Astrocyte of the cerebellum (primary cell): ENCODE measurements at regions not wholly inside any gene's neighbourhood (a gene's known extent, or its start where the extent isn't known, plus 50 kb on each side); places are given as distances from the start of the nearest gene placed in this dataset.
"Not testable (repeated sequence)": the region's sequence is repeated elsewhere in the genome, so short reads cannot be mapped to it uniquely, and the experiment has no call there.

ENCODE experiments used
- DNase-seq: peaks from one replicate; pipeline ENCODE4 v3.0.0-alpha.2; 2011; ENCODE audit warnings: low read depth
- H3K4me3 ChIP-seq: 2 replicates; pipeline ENCODE4 v1.5.1; 2011; ENCODE audit warnings: mild to moderate bottlenecking, low read depth, low read length, moderate library complexity
- in situ Hi-C: cut with HindIII; loops from 2 replicates; pipeline ENCODE4 v1.10.0; 2017; ENCODE audit warnings: low sequenced_read_pairs
- TF ChIP-seq, protein P1 (sequence below): IDR thresholded peaks from 2 replicates; pipeline ENCODE4 v1.5.1; 2012; ENCODE audit warnings: low read length, low read depth, moderate library complexity, mild to moderate bottlenecking; ENCODE audit errors: missing control alignments

DNA sequence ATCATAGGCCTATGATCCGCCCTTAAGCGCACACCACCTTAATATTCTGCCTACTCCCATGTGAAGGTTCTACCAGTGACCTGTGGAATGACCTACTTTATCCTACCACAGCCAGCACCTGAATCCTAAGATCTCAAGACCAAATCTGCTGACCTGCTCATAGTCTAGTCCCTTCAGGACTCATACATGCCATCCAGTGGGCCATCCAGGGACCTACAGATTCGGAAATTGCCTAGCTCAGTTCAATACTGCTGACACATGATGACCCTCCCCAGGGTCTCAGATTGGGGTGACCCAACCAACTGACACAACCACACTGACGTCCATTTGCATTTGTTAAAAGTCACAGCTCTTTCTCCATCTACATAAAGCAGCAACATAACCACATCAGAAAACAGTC lies 443.8 kb upstream of the ST8SIA4 start:
- TF ChIP-seq, protein P1, sequence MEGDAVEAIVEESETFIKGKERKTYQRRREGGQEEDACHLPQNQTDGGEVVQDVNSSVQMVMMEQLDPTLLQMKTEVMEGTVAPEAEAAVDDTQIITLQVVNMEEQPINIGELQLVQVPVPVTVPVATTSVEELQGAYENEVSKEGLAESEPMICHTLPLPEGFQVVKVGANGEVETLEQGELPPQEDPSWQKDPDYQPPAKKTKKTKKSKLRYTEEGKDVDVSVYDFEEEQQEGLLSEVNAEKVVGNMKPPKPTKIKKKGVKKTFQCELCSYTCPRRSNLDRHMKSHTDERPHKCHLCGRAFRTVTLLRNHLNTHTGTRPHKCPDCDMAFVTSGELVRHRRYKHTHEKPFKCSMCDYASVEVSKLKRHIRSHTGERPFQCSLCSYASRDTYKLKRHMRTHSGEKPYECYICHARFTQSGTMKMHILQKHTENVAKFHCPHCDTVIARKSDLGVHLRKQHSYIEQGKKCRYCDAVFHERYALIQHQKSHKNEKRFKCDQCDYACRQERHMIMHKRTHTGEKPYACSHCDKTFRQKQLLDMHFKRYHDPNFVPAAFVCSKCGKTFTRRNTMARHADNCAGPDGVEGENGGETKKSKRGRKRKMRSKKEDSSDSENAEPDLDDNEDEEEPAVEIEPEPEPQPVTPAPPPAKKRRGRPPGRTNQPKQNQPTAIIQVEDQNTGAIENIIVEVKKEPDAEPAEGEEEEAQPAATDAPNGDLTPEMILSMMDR, result no peak
- DNase-seq, result no peak
- no peak overlapping the region for H3K4me3 ChIP-seq
- in situ Hi-C loops, result no loop called here

DNA sequence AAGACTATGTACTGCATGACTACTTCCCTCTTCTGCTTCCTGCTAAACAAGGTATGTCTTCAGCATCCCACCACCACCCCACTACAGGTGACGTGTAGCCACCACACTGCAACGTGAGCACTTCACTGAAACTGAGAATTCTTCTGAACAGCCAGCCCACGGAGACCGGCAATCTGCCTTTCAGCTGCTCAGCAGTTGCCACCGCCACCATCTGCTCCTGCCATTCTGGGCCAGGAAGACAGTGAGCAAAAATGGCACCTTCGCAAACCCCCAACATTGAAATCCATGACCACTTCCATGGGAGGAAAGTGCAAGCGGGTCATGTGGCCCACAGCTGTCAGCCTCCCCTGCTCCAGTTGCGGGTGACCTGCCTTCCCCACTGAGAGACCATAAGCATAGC lies 443.4 kb upstream of the ST8SIA4 start:
- TF ChIP-seq, protein P1, result no peak
- in situ Hi-C loops, result no loop called here
- no peak overlapping the region for H3K4me3 ChIP-seq
- DNase-seq, result no peak

DNA sequence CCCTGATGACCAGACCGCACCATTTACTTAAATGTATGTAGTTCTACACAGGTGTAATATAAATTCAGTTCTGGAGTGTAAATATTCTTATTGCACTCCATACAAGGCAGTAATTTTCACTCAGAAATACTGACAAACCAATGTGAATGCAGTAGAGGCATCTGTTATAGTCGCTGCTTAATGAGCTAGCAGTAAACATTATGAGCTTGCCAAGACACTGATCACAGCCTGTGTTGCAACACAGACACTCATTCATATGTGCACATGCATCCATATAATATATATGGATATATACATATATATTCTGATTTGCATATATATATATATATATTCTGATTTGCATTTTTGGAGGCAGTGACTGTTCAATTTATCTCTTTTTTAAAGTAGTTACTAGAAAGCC lies 435.1 kb upstream of the ST8SIA4 start:
- DNase-seq, result no peak
- TF ChIP-seq, protein P1, result no peak
- H3K4me3 ChIP-seq, result no peak overlapping the region
- in situ Hi-C loops, result no loop called here

DNA sequence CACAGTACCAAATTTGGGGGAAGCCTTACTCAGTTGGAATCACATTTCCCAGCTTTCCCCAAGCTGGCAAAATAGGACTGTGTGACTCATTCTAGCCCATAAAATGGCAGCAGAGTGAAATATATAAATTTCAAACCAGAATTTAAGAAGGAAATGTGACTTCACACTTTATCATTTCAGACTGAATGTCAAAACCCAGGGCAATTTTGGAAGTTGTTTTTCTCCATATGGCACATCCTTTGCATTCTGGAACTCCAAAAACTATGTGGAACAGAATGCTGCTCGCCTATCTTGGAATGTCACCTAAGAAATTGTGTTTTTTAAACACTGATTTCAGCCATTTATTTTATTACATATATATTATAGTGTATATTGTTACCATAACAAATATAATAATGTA lies 424.7 kb upstream of the ST8SIA4 start:
- DNase-seq, result no peak
- H3K4me3 ChIP-seq, result no peak overlapping the region
- TF ChIP-seq, protein P1, result no peak
- in situ Hi-C loops, result no loop called here

DNA sequence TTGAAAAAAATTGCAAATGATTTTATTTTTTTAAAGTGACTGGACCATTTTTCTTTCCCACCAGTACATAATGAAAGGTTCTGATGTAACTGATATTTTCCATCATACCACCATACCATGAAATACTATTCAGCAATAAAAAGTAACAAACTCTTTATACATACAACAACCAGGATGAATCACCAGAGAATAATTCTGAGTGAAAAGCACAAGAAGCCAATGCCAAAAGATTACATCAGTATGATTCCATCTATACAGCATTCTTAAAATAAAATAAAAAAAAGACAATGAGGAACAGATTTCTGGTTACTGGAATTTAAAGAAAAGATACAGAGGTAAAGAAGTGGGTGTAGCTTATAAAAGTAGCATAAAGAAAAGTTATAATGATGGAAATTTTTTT lies 423.7 kb upstream of the ST8SIA4 start:
- no peak overlapping the region for H3K4me3 ChIP-seq
- in situ Hi-C loops, result no loop called here
- no peak for DNase-seq
- TF ChIP-seq, protein P1, result no peak

DNA sequence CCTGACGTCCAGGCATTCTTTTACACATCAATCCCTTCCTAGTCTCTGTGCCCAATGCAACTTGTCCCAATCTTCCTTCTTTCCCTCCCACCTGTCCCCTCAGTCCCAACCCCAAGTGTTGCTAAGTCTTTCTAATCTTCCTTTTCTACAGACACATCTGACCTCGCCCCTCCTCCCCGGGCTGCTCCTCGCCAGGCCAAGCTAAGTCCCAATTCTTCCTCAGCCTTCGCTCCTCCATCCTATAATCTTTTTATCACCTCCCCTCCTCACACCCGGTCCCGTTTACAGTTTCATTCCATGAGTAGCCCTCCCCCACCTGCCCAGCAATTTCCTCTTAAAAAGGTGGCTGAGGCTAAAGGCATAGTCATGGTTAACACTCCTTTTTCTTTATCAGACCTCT lies 413.3 kb upstream of the ST8SIA4 start:
- DNase-seq, in situ Hi-C loops, H3K4me3 ChIP-seq: not testable (repeated sequence)

DNA sequence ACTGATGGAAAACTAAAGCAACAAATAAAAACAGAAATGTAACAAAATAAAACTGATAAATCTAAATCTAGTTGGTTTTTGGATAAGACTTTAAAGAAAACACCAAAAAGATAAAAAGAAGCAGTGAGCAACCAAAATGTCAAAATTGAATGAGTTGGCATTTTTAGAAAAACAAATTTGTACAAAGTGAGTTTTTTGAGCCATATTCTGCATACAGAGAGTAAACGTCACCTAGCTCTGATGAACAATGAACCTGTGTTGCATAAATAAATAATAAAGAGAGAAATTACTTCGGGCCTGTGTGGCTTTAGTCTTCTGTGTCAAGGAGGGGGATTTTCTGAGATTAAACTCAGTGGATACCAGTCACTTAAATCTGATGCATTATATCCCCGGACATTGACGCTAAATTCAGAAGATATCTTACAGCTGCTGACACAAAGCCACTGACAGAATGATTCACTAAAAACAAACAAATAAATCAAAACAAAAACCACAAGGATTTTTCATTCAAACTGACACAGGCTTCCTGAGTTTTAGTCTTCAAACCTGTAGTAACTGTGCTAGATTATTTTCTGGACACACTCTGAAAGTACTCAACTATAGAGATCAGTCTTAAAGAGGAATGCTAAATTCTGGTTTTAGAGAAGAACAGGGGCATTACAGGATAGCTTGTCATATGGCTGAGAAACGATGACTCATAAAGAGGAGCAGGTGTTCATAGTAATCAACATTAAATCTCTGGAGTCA lies 403.5 kb upstream of the ST8SIA4 start:
- in situ Hi-C loops, result no loop called here

More for the DNA sequence above, 403.5 kb upstream of the ST8SIA4 start:
- H3K4me3 ChIP-seq, result no peak overlapping the region
- no peak for DNase-seq
- TF ChIP-seq, protein P1, result no peak
